K562 (cell line): ENCODE measurements at regions not wholly inside any gene's neighbourhood (a gene's known extent, or its start where the extent isn't known, plus 50 kb on each side); places are given as distances from the start of the nearest gene placed in this dataset.

Experiments used
- GTF2E2 ChIP-seq: fragments of 200-800 bp; sonication (Bioruptor generic); IDR thresholded peaks from 2 replicates; pipeline ENCODE4 v1.6.1; 2016; ENCODE audit warnings: missing genetic modification characterization, missing compliant biosample characterization
- POLR2A ChIP-seq: fragments of 450-650 bp; conservative IDR thresholded peaks from 2 replicates; pipeline ENCODE4 v1.6.1; 2016

GRCh38 chr2:144603334-144603733 lies 83.4 kb upstream of the ZEB2 start:
- no peak for TF ChIP-seq GTF2E2 (tag)
- no peak for TF ChIP-seq POLR2A
